GM18909 (cell line): ENCODE measurements at regions not wholly inside any gene's neighbourhood (a gene's known extent, or its start where the extent isn't known, plus 50 kb on each side); places are given as distances from the start of the nearest gene placed in this dataset.

Experiments
- ATAC-seq: cut with Tn5 transposase; IDR thresholded peaks from one replicate; pipeline ENCODE4 v1.9.1; 2021; ENCODE audit warnings: mild to moderate bottlenecking; ENCODE audit not compliant: unreplicated experiment, poor library complexity

GRCh38 chr16:77551357-77551756, 116.5 kb upstream of the ADAMTS18 start:
- no peak for ATAC-seq

GRCh38 chr16:77553130-77553529, 118.3 kb upstream of the ADAMTS18 start:
- ATAC-seq: no peak

GRCh38 chr16:77555126-77555525, 120.3 kb upstream of the ADAMTS18 start:
- no peak for ATAC-seq

GRCh38 chr16:77555791-77556190, 121.0 kb upstream of the ADAMTS18 start:
- ATAC-seq: no peak

- ATAC-seq: no peak
Measured at GRCh38 chr16:77556201-77556873, 121.5 kb upstream of the ADAMTS18 start.

- ATAC-seq: no peak
Measured at GRCh38 chr16:77557385-77557784, 122.6 kb upstream of the ADAMTS18 start.

- ATAC-seq: no peak
Measured at GRCh38 chr16:77558786-77559185, 124.0 kb upstream of the ADAMTS18 start.

GRCh38 chr16:77562497-77562896, 127.7 kb upstream of the ADAMTS18 start:
- no peak for ATAC-seq

- ATAC-seq: no peak
Measured at GRCh38 chr16:77564791-77565390, 130.1 kb upstream of the ADAMTS18 start.

- ATAC-seq: no peak
Measured at GRCh38 chr16:77569406-77569805, 134.6 kb upstream of the ADAMTS18 start.

GRCh38 chr16:77570574-77570973, 135.7 kb upstream of the ADAMTS18 start:
- no peak for ATAC-seq

GRCh38 chr16:77571115-77571862, 136.5 kb upstream of the ADAMTS18 start:
- no peak for ATAC-seq

GRCh38 chr16:77574867-77575624, 140.2 kb upstream of the ADAMTS18 start:
- no peak for ATAC-seq

- ATAC-seq: no peak
Measured at GRCh38 chr16:77579351-77579891, 142.9 kb upstream of the NUDT7 start.

- ATAC-seq: no peak
Measured at GRCh38 chr16:77581706-77582105, 140.6 kb upstream of the NUDT7 start.

- peak; percentile 53 for ATAC-seq
Measured at GRCh38 chr16:77584205-77584859, 138.0 kb upstream of the NUDT7 start.

GRCh38 chr16:77585379-77586251, 136.7 kb upstream of the NUDT7 start:
- ATAC-seq: no peak

GRCh38 chr16:77588389-77588788, 133.9 kb upstream of the NUDT7 start:
- ATAC-seq: no peak
